ENCODE measurements at regions not wholly inside any gene's neighbourhood (a gene's known extent, or its start where the extent isn't known, plus 50 kb on each side); places are given as distances from the start of the nearest gene placed in this dataset.

DNA sequence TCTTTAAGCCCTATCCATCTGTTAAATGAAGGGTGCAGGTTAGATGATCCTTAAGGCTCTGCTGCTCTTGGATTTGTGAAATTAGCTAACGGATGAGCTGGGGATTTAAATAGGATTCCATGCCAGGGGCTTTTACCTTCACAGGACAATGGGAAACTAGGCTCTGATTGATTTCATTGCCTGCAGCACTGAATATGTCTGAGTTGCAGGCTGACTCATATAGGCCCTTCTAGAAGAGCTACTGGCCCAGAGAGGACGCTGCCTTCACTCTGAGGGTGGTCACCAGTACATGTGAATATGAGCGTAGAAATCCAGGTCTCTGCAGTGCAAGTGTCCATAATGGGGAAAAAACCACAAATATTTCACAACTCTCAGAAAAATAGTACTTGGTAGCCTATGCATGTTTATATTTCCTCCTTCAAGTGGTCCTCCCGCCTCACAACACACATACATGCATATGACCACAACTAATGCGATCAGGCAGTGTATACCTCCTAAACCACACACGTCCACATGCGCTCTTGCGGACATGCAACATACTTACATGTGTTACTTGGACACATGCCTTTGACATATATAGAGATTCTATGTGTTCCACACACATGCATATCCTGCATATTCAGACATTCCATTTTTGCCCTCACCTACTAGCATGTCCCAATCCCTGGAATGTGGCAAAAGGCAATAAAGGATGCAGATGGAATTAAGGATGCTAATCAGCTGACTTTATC, 233.8 kb upstream of the JUN start:
- TF ChIP-seq CTCF (IDR thresholded peaks at IDR 0.05) (no peak), POLR2A (IDR thresholded peaks at IDR 0.05) (no peak)

Data from lower leg skin (tissue), 3 donors.